IMR-90 (cell line): ENCODE measurements at regions not wholly inside any gene's neighbourhood (a gene's known extent, or its start where the extent isn't known, plus 50 kb on each side); places are given as distances from the start of the nearest gene placed in this dataset.

ENCODE experiments used
- ATAC-seq: fragments of 200-7000 bp; cut with Tn5 transposase; 2 replicates; pipeline ENCODE4 v1.9.1; 2020; ENCODE audit warnings: low read depth, mild to moderate bottlenecking, moderate library complexity
- BruUV-seq: library from RNA; stranded (reverse); fragments of 400-500 nt; replicated peaks from 2 replicates; lab custom pipeline; 2021; lab: Mats Ljungman, UMichigan
- CTCF ChIA-PET: fragments of 300-600 bp; formaldehyde crosslinking; extraction: SDS; loops from one replicate; lab custom pipeline; 2021; ENCODE audit warnings: antibody characterized with exemption; lab: Yijun Ruan, JAX
- POLR2A ChIA-PET: fragments of 300-600 bp; sonication (Branson Sonifier 250); formaldehyde crosslinking; loops from one replicate; lab custom pipeline; 2022; ENCODE audit warnings: antibody characterized with exemption; ENCODE audit not compliant: unreplicated experiment; lab: Charles Lee
- DNase-seq: peaks from one replicate; pipeline ENCODE4 v3.0.0; 2013
- H2AFZ ChIP-seq: replicated peaks from 2 replicates; pipeline ENCODE3; 2013; ENCODE audit warnings: low read length, mild to moderate bottlenecking; ENCODE audit not compliant: poor library complexity
- H2AK5ac ChIP-seq: 2 replicates; pipeline ENCODE4 v1.6.1; 2013; ENCODE audit warnings: low read depth, low read length, inconsistent platforms
- H2AK9ac ChIP-seq: replicated peaks from 2 replicates; pipeline ENCODE3; 2013; ENCODE audit warnings: mild to moderate bottlenecking, low read depth, low read length, moderate library complexity; ENCODE audit not compliant: poor library complexity
- H2BK120ac ChIP-seq: 2 replicates; pipeline ENCODE4 v1.6.1; 2013; ENCODE audit warnings: low read depth, low read length, inconsistent platforms
- H2BK15ac ChIP-seq: 3 replicates; pipeline ENCODE4 v1.6.1; 2013; ENCODE audit warnings: low read depth, low read length, inconsistent platforms
- H2BK20ac ChIP-seq: 2 replicates; pipeline ENCODE4 v1.6.1; 2013; ENCODE audit warnings: low read depth, mild to moderate bottlenecking, inconsistent platforms, low read length, moderate library complexity
- H2BK5ac ChIP-seq: 2 replicates; pipeline ENCODE4 v1.6.1; 2013; ENCODE audit warnings: mild to moderate bottlenecking, low read depth, low read length, inconsistent platforms; ENCODE audit not compliant: poor library complexity, severe bottlenecking
- H3K14ac ChIP-seq: replicated peaks from 2 replicates; pipeline ENCODE4 v1.6.1; 2013; ENCODE audit warnings: low read depth, low read length, inconsistent platforms
- H3K18ac ChIP-seq: 2 replicates; pipeline ENCODE4 v1.6.1; 2013; ENCODE audit warnings: low read depth, low read length, control low read depth
- H3K23ac ChIP-seq: 2 replicates; pipeline ENCODE4 v1.6.1; 2013; ENCODE audit warnings: low read depth, low read length, inconsistent platforms
- H3K27ac ChIP-seq: 2 replicates; pipeline ENCODE4 v1.5.1; 2013; ENCODE audit warnings: mild to moderate bottlenecking, control low read depth, low read length; ENCODE audit not compliant: insufficient read depth
- H3K27me3 ChIP-seq: 2 replicates; pipeline ENCODE4 v1.6.1; 2013; ENCODE audit warnings: low read length; ENCODE audit not compliant: control insufficient read depth, insufficient read depth
- H3K36me3 ChIP-seq: 2 replicates; pipeline ENCODE4 v1.6.1; 2013; ENCODE audit warnings: low read length, mixed read lengths; ENCODE audit not compliant: control insufficient read depth, insufficient read depth
- H3K4ac ChIP-seq: 2 replicates; pipeline ENCODE4 v1.6.1; 2013; ENCODE audit warnings: low read depth, low read length, inconsistent platforms
- H3K4me1 ChIP-seq: 2 replicates; pipeline ENCODE4 v1.6.1; 2013; ENCODE audit warnings: low read length, mixed read lengths; ENCODE audit not compliant: control insufficient read depth, insufficient read depth
- H3K4me2 ChIP-seq: 2 replicates; pipeline ENCODE4 v1.6.1; 2013; ENCODE audit warnings: low read depth, mild to moderate bottlenecking, control low read depth, low read length, moderate library complexity
- H3K4me3 ChIP-seq: 2 replicates; pipeline ENCODE4 v1.5.1; 2013; ENCODE audit warnings: low read depth, mild to moderate bottlenecking, control low read depth, low read length, moderate library complexity; ENCODE audit not compliant: insufficient read depth
- H3K56ac ChIP-seq: 2 replicates; pipeline ENCODE4 v1.6.1; 2013; ENCODE audit warnings: low read length, inconsistent platforms; ENCODE audit not compliant: insufficient read depth; ENCODE audit errors: extremely low read depth
- H3K79me1 ChIP-seq, 2 experiments: 2 replicates each; pipeline ENCODE4 v1.6.1; 2013; ENCODE audit warnings: low read length in 2 of 2, inconsistent platforms in 1 of 2, low read depth in 1 of 2
- H3K9ac ChIP-seq: 2 replicates; pipeline ENCODE4 v1.6.1; 2013; ENCODE audit warnings: low read depth, low read length, control low read depth
- H3K9me1 ChIP-seq: 2 replicates; pipeline ENCODE4 v1.6.1; 2013; ENCODE audit warnings: low read length, inconsistent platforms; ENCODE audit not compliant: insufficient read depth
- H3K9me3 ChIP-seq: 2 replicates; pipeline ENCODE4 v1.6.1; 2013; ENCODE audit warnings: low read length; ENCODE audit not compliant: control insufficient read depth, insufficient read depth
- H4K20me1 ChIP-seq: 2 replicates; pipeline ENCODE4 v1.6.1; 2013; ENCODE audit warnings: low read length, inconsistent platforms; ENCODE audit not compliant: insufficient read depth
- H4K5ac ChIP-seq: 2 replicates; pipeline ENCODE4 v1.6.1; 2013; ENCODE audit warnings: mild to moderate bottlenecking, low read depth, low read length, control low read depth
- H4K8ac ChIP-seq, 2 experiments: 2 replicates each; pipeline ENCODE4 v1.6.1; 2013; ENCODE audit warnings: low read depth in 2 of 2, low read length in 2 of 2, control low read depth in 1 of 2, inconsistent platforms in 1 of 2
- H4K91ac ChIP-seq: 2 replicates; pipeline ENCODE4 v1.6.1; 2013; ENCODE audit warnings: low read depth, low read length, inconsistent platforms; ENCODE audit not compliant: insufficient read depth
- BHLHE40 ChIP-seq: fragments of 150-350 bp; IDR thresholded peaks from 2 replicates; pipeline ENCODE4 v1.6.1; 2016; ENCODE audit warnings: mild to moderate bottlenecking, low read depth, low read length
- MAFK ChIP-seq: IDR thresholded peaks from 2 replicates; pipeline ENCODE4 v1.6.1; 2012; ENCODE audit warnings: low read depth, low read length, improper control_type of control experiment
- MAZ ChIP-seq: IDR thresholded peaks from 2 replicates; pipeline ENCODE4 v1.6.1; 2012; ENCODE audit warnings: low read depth, mild to moderate bottlenecking, low read length, improper control_type of control experiment, moderate library complexity, borderline replicate concordance
- POLR2A ChIP-seq: IDR thresholded peaks from 2 replicates; pipeline ENCODE4 v1.6.1; 2012; ENCODE audit warnings: mild to moderate bottlenecking, low read depth, low read length
- RAD21 ChIP-seq: IDR thresholded peaks from 2 replicates; pipeline ENCODE4 v1.6.1; 2012; ENCODE audit warnings: low read length, improper control_type of control experiment
- RCOR1 ChIP-seq: IDR thresholded peaks from 2 replicates; pipeline ENCODE4 v1.6.1; 2012; ENCODE audit warnings: mild to moderate bottlenecking, low read length, improper control_type of control experiment; ENCODE audit not compliant: insufficient replicate concordance
- RFX5 ChIP-seq: IDR thresholded peaks from 2 replicates; pipeline ENCODE4 v1.8.0; 2012; ENCODE audit warnings: low read depth, mild to moderate bottlenecking, low read length, moderate library complexity
- SMC3 ChIP-seq: fragments of 150-350 bp; IDR thresholded peaks from 2 replicates; pipeline ENCODE4 v1.6.1; 2016; ENCODE audit warnings: low read depth, mild to moderate bottlenecking, antibody characterized with exemption, low read length, moderate library complexity
- WGBS, 2 experiments: methylation state at CpG; one replicate each; pipeline versions ENCODE4 v1.1.5 to v1.1.7; 2013; ENCODE audit warnings: missing lambda C conversion rate in 2 of 2; ENCODE audit not compliant: insufficient read length in 1 of 2; ENCODE audit errors: extremely low coverage in 2 of 2; 5-methylcytosine and 5-hydroxymethylcytosine counted together
- dilution Hi-C: fragments of 300-500 bp; cut with HindIII; formaldehyde crosslinking; loops from one replicate; pipeline ENCODE4 v1.14.3; 2018; ENCODE audit warnings: low sequenced_read_pairs; ENCODE audit not compliant: unreplicated experiment
- in situ Hi-C: fragments of 300-500 bp; cut with MboI; formaldehyde crosslinking; loops from 3 replicates; pipeline ENCODE4 v1.14.3; 2019; ENCODE audit warnings: low sequenced_read_pairs, inconsistent platforms, mixed read lengths
- intact Hi-C: fragments of 100-400 bp; cut with micrococcal nuclease; formaldehyde crosslinking; loops from 2 replicates; pipeline ENCODE4 v1.10.0; 2022
- TF ChIP-seq, protein P1 (sequence below): conservative IDR thresholded peaks from 2 replicates; pipeline ENCODE4 v1.5.1; 2012; ENCODE audit warnings: mild to moderate bottlenecking, low read depth, low read length, improper control_type of control experiment
- TF ChIP-seq, protein P2 (sequence below): fragments of 150-350 bp; IDR thresholded peaks from 2 replicates; pipeline ENCODE4 v1.6.1; 2017; ENCODE audit warnings: mild to moderate bottlenecking, antibody characterized with exemption, low read length, low read depth
- TF ChIP-seq, protein P3 (sequence below): fragments of 150-350 bp; IDR thresholded peaks from 2 replicates; pipeline ENCODE4 v1.6.1; 2016; ENCODE audit warnings: low read depth, mild to moderate bottlenecking, low read length, moderate library complexity, borderline replicate concordance

DNA sequence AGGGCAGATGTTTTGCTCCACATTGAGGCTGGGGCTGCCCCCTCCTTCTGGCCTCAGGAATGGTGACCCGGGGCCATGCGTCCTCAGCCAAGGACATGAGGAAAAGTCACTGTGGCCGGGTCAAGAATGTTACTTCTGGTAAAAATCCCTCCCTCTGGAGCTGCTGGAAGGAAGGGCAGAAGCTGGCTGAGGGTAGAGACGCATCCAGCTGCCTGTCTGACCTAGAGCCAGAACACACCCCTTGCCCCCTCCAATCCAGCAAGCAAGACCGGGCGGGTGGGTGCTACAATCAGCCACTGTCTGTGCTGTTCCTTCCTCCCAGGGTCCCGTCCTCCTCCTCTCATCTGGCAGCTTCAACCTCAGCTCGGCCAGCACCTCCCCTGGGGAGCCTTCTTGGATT is 59.0 kb downstream of the PTPRS start:
- dilution Hi-C loops (no loop called here), in situ Hi-C loops (no loop called here), intact Hi-C loops (no loop called here)
- no peak overlapping the region for H4K5ac ChIP-seq
- H2AFZ ChIP-seq = no peak overlapping the region
- H3K36me3 ChIP-seq = peaks cover 38% of the 10 kb centered on the region
- no peak overlapping the region for H3K4me3 ChIP-seq
- no peak overlapping the region for H3K4ac ChIP-seq
- H2BK120ac ChIP-seq = no peak overlapping the region
- ChIA-PET POLR2A (interaction anchor here (0.5 kb wide), 1 partner anchor 12 kb away, joined by 3 read pairs; no protein-coding TSS in a partner anchor), CTCF (no interaction called here)
- no peaks in the 10 kb centered on the region for H3K4me1 ChIP-seq
- no peak overlapping the region for H2AK9ac ChIP-seq
- no peak overlapping the region for H2AK5ac ChIP-seq
- H3K23ac ChIP-seq = no peak overlapping the region
- H3K27me3 ChIP-seq = no peaks in the 10 kb centered on the region
- no peak overlapping the region for H4K8ac ChIP-seq
- H3K9me1 ChIP-seq = no peaks in the 10 kb centered on the region
- H3K4me2 ChIP-seq = no peak overlapping the region
- H3K9me3 ChIP-seq = no peaks in the 10 kb centered on the region
- H3K18ac ChIP-seq = no peak overlapping the region
- H3K56ac ChIP-seq = no peak overlapping the region
- no TSS peak for BruUV-seq
- no peak overlapping the region for H2BK5ac ChIP-seq
- H3K9ac ChIP-seq = no peak overlapping the region
- no peak overlapping the region for H2BK20ac ChIP-seq
- H3K27ac ChIP-seq = no peak overlapping the region
- ATAC-seq = no peak
- H4K20me1 ChIP-seq = peaks cover 20% of the 10 kb centered on the region
- no peak for DNase-seq
- TF ChIP-seq RFX5 (no peak), RAD21 (no peak), SMC3 (no peak), RCOR1 (no peak), MAFK (no peak), POLR2A (no peak), MAZ (no peak), BHLHE40 (no peak)
- TF ChIP-seq, protein P1, sequence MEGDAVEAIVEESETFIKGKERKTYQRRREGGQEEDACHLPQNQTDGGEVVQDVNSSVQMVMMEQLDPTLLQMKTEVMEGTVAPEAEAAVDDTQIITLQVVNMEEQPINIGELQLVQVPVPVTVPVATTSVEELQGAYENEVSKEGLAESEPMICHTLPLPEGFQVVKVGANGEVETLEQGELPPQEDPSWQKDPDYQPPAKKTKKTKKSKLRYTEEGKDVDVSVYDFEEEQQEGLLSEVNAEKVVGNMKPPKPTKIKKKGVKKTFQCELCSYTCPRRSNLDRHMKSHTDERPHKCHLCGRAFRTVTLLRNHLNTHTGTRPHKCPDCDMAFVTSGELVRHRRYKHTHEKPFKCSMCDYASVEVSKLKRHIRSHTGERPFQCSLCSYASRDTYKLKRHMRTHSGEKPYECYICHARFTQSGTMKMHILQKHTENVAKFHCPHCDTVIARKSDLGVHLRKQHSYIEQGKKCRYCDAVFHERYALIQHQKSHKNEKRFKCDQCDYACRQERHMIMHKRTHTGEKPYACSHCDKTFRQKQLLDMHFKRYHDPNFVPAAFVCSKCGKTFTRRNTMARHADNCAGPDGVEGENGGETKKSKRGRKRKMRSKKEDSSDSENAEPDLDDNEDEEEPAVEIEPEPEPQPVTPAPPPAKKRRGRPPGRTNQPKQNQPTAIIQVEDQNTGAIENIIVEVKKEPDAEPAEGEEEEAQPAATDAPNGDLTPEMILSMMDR = no peak
- TF ChIP-seq, protein P2, sequence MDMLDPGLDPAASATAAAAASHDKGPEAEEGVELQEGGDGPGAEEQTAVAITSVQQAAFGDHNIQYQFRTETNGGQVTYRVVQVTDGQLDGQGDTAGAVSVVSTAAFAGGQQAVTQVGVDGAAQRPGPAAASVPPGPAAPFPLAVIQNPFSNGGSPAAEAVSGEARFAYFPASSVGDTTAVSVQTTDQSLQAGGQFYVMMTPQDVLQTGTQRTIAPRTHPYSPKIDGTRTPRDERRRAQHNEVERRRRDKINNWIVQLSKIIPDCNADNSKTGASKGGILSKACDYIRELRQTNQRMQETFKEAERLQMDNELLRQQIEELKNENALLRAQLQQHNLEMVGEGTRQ = no peak
- TF ChIP-seq, protein P3, sequence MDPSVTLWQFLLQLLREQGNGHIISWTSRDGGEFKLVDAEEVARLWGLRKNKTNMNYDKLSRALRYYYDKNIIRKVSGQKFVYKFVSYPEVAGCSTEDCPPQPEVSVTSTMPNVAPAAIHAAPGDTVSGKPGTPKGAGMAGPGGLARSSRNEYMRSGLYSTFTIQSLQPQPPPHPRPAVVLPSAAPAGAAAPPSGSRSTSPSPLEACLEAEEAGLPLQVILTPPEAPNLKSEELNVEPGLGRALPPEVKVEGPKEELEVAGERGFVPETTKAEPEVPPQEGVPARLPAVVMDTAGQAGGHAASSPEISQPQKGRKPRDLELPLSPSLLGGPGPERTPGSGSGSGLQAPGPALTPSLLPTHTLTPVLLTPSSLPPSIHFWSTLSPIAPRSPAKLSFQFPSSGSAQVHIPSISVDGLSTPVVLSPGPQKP = no peak
- WGBS, 2 experiments = no CpG with 5 or more reads among the region's 8 CpGs
- no peak overlapping the region for H3K14ac ChIP-seq
- no peak overlapping the region for H4K91ac ChIP-seq
- H2BK15ac ChIP-seq = no peak overlapping the region
- peaks cover 14 to 20% of the 10 kb centered on the region in 2 experiments for H3K79me1 ChIP-seq
